Vagina (tissue), 2 donors: ENCODE measurements at regions not wholly inside any gene's neighbourhood (a gene's known extent, or its start where the extent isn't known, plus 50 kb on each side); places are given as distances from the start of the nearest gene placed in this dataset.

ENCODE experiments used
- POLR2A ChIP-seq, 2 donors: fragments of 450-650 bp; IDR thresholded peaks; one replicate each; pipeline ENCODE4 v1.6.1; 2017; ENCODE audit warnings: antibody characterized with exemption in 2 of 2, mild to moderate bottlenecking in 2 of 2, moderate library complexity in 2 of 2
- POLR2AphosphoS5 ChIP-seq, 2 donors: sonication (generic); formaldehyde crosslinking; IDR thresholded peaks; one replicate each; pipeline ENCODE4 v1.9.0; 2017; ENCODE audit warnings: antibody characterized with exemption in 2 of 2, mild to moderate bottlenecking in 2 of 2, low read depth in 1 of 2; ENCODE audit not compliant: insufficient read depth in 1 of 2
- TF ChIP-seq, protein P1 (sequence below), 3 experiments: fragments of 450-650 bp in 2 of 3; fragments of 200-600 bp in 1 of 3; sonication (generic) in 1 of 3; IDR thresholded peaks; one replicate each; pipeline ENCODE4 v1.5.1; 2017 to 2019; ENCODE audit warnings: antibody characterized with exemption in 3 of 3, mild to moderate bottlenecking in 2 of 3, moderate library complexity in 2 of 3

- TF ChIP-seq, protein P1, sequence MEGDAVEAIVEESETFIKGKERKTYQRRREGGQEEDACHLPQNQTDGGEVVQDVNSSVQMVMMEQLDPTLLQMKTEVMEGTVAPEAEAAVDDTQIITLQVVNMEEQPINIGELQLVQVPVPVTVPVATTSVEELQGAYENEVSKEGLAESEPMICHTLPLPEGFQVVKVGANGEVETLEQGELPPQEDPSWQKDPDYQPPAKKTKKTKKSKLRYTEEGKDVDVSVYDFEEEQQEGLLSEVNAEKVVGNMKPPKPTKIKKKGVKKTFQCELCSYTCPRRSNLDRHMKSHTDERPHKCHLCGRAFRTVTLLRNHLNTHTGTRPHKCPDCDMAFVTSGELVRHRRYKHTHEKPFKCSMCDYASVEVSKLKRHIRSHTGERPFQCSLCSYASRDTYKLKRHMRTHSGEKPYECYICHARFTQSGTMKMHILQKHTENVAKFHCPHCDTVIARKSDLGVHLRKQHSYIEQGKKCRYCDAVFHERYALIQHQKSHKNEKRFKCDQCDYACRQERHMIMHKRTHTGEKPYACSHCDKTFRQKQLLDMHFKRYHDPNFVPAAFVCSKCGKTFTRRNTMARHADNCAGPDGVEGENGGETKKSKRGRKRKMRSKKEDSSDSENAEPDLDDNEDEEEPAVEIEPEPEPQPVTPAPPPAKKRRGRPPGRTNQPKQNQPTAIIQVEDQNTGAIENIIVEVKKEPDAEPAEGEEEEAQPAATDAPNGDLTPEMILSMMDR (IDR thresholded peaks at IDR 0.05) = no peak
- TF ChIP-seq POLR2A (IDR thresholded peaks at IDR 0.05) (no peak), POLR2AphosphoS5 (IDR thresholded peaks at IDR 0.05; ENCODE audit: insufficient read depth in 1 of 2, low read depth in 1 of 2) (no peak)
Observed at GRCh38 chr13:56335775-56336174, 804.9 kb upstream of the PRR20A start.
